Stimulated activated CD8-positive, alpha-beta memory T cell treated with anti-CD3 and anti-CD28 coated beads, Interleukin-15, amount 100 ng/mL, for 48 hours (primary cell): ENCODE measurements at regions not wholly inside any gene's neighbourhood (a gene's known extent, or its start where the extent isn't known, plus 50 kb on each side); places are given as distances from the start of the nearest gene placed in this dataset.

Experiments
- DNase-seq, 2 donors: peaks; one replicate each; pipeline ENCODE4 v3.0.0-alpha.2; 2020; ENCODE audit warnings: low read depth in 2 of 2

DNA sequence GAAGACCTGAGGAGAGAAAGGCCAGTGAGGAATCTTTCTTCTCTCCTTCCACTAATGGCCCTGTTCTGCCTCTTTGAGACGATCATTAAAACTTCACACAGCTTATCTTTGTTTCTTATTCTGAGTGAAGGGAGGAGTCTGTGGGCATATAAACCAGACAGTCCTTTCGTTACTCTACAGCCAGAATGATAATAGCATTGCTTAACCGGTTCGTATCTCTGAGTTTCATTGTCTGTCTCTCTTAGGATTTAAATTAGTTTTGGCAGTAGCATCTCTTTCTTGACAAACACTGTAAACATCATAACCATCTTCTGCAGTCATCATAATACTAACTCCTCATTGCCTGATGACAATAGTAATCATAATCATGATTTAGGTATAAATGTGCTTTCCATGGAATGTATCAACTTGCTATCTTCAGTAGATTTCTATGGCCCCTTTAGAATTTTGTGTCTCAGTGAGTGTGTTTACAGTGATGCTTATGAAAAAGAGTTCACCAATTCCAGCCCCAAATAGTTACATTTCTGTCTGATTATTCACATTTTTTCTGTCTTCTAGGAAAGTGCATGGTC lies 618.8 kb upstream of the KLF4 start:
- DNase-seq = no peak

DNA sequence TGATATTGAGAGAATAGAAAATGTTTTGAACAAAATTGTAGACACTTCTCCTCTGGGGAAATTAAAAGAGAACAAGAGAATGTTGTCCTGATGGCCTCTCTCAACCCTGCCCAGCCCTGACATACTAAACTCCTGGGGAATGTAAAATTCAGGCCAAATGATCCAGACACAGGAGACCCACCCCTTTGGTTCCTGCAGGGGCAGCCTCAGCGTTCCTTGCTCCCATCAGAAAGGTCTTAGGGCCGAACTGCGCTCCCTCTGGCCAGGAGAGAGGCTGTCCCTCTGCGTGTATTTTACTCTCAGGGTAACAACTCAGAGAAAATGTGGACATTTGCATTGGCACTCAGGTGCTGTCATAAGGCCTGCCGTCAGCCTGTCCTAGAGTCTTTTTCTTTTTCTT lies 616.3 kb upstream of the KLF4 start:
- no peak for DNase-seq

DNA sequence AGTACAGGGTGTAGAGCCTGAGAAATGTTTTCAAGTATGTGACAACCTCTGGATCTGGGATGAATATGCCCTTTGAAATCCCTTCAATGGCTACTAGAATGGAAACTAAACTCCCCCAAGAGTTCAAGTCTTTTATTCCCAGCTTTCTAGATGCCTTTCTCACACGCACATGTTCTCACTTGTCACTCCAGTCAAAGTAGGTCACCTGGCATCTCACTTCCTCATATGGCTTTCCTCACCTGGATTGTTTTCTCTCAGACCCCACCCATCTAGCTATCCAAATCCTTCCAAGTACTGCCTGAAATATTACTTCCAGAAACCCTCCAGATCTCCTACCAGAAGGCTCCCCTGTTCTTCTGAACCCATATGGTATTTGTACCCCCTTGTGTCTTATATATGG lies 615.4 kb upstream of the KLF4 start:
- DNase-seq = no peak

DNA sequence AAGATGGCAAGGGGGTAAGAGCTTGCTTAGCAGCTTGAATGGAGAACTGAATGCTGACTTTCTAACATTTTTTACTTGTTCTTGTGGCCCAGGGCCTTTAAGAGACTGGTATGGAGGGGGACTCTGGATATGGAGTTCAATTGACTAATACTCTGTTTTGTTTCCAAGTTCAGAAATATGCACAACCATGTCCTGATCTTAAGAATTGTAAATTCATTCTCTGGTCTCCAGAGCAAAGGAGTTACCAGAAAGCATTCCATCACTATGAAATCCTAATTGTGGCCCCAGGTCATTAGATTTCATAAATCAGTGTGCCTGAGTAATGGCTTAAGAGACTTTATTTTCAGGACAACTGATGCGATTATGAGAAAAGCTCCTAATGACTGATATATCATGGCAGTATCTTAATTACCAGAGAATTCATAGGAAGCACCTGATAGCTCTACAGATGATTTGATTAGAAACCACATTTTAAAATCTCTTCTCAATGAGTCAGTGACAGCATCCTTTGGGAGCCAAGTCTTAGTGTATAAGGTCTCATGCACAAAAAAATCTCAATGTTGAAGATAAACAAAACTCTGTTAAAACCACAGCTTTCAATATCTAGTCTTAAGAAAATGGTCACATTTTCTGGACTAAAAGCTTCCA lies 613.6 kb upstream of the KLF4 start:
- no peak for DNase-seq

DNA sequence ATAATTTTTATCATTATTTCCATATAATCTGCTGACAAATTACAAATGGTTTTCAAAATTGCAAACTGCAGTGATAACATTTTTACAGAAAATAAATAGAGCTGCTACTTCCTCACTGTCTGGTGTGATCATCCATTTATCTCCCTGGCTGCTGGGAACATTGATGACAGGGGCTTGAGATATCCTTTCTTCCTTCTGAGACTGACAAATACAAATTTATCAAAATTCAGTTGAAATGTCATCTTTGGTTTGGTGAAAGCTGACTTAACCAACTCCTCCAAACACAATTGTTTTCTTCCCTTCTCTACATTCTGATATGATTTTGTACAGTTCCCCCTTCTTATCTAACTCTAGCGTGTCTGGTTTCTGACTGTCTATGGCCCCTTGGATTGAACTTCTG lies 611.8 kb upstream of the KLF4 start:
- DNase-seq = no peak

DNA sequence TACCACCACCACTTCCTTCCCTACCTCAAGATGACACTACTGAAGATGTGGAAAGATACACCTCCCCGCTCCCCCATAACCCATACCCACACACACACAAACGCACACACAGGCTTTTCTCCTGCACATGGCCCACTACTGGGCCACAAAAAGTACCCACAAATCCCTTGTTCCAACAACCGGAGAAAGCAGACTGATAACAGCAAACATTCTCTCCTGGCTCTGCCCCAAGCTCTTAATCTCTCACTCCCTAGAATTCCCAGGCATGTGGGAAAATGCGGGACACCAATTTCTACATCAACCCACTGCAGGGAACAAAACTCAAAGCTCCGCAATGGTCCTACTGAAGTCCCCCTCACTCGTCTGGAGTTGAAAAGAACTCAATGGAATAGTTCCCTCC lies 611.0 kb upstream of the KLF4 start:
- DNase-seq = no peak

DNA sequence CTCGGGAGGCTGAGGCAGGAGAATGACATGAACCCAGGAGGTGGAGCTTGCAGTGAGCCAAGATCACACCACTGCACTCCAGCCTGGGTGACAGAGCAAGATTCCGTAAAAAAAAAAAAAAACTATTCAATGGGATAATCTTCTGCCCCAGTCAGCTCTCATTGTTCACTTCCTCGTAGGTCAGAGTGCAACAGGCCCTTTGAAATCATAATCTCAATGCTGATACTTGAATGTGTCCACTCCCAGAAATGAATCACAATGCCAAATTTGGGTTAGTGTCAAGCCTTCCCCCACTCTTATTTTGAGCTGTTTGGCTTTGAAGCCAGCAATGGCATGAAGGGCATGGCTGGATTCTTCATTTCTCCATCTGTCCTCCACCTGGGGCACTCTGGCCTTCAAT lies 610.3 kb upstream of the KLF4 start:
- DNase-seq = no peak

DNA sequence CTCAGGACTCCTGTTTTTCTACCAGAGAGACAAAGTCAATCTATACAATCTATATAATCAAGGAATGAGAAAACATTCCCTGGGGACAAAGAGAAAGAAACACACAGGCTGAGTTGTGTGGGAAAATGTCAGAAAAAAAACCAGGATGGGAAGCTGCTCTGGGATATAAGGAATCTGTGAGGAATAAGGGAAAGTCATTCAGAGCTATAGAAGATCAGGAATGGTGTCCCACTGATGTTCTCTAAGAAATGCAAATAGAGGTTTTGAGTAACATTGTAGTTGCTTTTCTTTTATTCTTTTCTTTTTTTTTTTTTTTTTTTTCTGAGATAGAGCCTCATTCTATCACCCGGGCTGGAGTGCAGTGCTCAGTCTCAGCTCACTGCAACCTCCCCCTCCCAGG lies 605.9 kb upstream of the KLF4 start:
- DNase-seq = no peak

DNA sequence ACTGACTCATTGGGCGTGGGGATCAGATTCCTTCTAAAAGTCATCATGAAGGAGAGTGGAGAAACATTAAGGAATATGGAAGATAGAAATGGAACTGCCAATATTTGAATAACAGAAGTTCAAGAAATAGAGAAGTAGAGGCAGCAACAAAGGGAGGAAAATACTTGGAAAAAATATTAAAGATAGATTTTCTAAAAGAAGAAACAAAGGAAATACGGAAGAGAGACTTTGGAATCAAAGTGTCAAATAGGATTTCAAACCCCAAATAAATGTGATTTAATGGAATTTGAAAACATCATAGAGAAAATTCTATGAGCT lies 605.1 kb upstream of the KLF4 start:
- no peak for DNase-seq

DNA sequence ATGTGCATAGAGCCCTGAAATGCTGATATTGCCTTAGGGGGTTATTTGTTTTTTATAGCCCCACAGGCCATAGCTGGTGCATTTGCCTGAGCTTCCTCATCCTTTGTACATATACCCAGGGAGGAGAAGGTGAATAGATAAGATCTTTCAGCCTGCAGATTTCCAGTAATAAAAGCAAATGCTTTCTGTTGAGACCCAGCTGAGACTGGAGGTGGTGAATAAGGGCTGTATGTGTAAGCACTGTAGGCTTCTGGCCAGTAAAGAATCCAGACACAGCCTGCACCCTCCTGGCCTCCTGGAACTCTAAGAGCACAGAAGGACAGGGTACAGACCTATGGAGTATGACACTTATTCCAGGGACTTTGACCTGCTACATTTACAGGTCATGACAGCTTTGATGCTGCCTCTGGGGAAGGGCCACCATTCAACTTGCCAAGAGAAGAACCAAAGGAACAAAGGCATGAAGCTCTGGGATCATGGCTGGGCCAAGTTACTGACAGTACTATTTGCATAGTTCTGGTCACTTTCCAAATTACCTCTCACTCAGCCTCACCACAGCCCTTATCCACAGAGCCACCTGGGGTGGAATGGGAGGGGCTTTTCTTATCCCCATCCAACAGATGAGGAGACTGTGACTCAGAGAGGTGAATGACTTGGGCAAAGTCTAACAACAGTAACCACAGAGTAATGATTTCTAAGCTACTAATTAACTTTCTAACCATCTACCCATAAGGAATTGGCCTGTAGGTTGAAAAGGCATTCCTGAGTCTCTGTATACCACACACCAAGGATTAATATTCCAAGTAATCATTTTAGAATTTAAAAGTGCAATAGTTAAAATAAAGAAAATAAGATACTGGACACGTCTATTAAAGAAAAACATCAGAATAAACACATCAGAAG lies 604.5 kb upstream of the KLF4 start:
- DNase-seq = no peak

DNA sequence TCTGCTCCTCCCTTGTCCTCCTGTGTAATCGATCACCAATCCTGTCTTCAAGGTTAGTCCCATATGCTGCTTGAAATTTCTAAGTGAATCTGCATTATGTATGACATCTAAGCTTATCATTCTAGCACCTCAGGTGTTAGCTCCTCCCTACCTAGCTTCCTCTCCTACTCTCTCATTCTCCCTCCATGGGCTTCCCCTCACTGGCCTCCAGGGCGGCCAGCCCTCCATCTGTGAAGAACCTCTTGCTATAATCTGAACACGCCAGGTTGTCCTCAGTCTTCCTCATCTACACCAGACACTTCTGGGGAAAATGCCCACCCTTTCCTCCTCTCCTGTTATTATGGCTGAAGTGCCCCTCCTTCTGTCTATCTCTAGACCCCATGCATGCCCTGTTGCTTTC lies 599.3 kb upstream of the KLF4 start:
- no peak for DNase-seq

DNA sequence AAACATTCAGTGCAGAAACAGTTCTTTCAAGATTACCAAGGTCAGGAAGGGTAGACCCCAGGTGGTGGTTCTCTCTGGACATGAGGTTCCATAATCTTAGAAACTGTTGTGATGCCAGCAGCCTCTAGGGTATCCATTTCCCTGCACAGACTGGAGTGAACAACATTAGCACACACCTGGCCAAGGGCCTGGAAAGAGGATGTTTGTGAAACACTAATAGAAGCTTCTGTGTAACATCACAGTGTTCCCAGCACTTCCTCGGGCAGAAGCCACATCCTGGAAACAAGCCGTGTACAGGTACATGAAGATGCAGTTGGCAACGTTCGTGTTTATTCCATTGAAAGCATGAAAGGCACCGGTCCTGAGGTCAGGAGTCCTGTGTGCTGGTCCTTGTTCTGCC lies 598.2 kb upstream of the KLF4 start:
- no peak for DNase-seq

DNA sequence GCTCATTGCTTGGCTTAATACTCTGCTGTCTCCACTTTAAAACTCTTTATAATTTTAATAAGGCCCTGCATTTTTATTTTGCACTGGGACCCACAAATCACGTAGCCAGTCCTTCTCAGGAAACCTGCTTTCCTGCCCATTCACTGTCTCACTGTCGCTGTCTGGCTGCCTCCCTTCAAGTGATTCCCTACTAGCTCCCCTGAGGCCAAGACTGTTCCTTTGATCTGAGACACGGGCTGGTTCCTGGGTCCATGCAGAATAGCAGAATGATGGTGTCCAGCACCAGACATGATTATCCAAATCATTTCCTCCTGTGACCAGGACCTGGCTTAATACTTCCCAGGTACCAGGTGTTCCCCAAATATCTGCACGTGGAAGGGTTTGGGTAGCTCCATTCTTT lies 597.1 kb upstream of the KLF4 start:
- no peak for DNase-seq

DNA sequence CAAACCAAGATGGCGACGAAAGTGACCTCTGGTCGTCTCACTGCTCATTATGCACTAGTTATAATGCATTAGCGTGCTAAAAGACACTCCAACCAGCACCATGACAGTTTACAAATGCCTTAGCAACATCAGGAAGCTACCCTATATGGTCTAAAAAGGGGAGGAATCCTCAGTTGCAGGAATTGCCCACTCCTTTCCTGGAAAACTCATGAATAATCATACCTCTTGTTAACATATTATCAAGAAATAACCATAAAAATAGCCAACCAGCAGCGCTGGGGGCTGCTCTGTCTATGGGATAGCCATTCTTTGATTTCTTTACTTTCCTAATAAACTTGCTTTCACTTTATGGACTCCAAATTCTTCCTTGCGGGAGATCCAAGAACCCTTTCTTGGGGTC lies 595.7 kb upstream of the KLF4 start:
- no peak for DNase-seq

DNA sequence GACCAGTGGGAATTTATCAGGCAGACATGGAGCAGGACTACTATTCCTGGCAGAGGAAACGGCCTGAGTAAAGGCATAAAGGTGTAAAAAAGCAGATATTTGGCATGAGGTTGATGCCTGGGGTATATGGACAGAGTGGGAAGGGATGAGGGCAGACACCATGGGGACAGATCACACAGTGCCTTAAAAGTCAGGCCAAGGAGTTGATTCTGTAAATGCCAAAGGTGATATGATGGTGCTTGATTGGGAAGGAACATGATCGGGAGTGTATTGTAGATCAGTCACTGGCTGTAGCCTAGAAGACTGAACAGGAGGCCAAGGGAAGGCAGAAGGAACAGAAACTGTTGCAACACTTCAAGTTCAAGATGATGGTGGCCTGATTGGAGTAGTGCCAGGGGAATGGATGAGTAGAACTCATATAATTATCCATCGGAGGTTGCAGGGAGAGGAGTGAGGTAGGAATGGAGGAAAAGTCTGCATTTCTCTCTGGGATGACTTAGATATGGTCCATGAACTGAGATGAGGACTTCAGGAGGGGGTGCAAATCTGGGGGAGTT lies 594.3 kb upstream of the KLF4 start:
- no peak for DNase-seq

DNA sequence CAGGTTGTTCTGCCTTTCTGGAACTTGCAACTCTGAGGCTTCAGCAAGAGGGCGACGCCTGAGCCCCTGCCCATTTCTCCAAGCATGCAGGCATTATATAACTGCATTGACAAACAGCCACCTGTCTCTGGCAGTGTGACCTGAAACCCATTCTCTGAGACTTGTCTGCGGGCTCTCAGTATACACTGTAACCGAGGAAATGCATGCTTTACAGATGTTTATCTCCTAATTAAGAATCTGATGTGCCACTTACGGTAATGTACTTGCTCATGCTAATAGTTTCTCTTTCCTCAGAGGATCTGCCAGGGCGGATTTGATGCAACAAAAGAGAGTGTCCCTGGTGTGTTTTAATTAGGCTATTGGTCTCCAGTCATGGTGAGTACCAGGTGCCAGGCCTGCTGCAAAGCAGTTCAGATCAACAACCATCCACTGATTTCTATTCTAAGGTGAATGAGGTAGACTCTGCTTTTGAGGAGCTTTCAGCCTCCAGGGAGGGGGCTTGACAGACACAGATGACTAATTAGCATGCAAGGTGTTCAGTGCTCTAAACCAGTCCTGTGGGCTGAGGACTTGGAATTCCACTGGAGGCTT lies 593.7 kb upstream of the KLF4 start:
- no peak for DNase-seq

DNA sequence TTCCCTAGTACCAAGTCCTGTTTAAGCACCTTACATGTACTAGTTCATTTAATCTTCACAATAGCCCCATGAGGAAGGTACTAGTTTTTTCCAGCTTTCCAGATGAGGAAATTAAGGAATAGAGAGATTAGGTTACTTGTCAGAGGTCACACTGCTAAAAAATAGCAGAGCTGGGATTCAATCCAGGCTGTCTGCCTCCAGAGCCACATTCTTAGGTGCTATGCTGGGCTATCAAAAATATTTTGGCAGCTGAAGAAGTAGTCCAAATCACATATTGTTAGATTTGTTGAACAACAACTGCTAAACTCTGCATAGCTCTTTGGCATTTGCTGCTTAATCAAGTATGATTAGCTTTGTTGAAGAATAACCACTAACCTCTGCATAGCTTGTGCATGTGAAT lies 591.5 kb upstream of the KLF4 start:
- no peak for DNase-seq

DNA sequence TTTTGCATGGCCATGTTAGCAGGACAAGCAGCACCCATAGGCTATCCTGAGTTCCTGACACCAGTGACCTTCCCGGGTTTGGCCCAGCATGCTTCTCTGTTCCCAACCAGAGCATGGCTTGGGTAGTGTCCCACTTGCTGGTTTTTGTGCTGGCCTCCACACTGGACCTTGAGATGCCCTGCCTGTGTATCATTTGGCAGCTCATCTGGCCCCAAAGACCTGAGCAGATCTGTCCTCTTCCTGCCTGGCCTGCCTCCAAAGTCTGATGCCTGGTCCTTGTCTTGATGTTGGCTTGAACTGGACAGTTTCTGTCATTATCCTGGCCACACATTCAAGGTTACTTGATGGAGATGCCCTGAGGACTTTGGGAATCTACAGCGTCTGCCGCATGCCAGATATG lies 590.7 kb upstream of the KLF4 start:
- DNase-seq = no peak

DNA sequence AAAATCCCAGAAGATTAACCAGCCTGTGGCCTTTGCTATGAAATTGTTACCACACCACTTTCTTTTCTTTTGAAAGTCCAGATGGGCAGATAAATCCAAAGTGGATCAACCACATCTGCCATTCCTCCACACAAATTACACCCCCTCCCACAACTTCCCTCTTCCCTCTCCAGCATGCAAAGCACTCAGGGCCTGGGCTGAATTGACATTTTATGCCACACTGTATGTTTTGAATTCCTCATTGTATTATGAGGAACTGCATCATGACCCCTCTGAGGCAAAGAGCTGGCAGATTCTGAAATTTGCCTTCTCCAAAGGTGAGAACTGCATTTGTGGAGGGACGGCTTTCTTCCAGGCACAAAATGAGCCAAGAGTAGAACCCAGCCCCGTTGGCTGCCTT lies 589.2 kb upstream of the KLF4 start:
- no peak for DNase-seq

DNA sequence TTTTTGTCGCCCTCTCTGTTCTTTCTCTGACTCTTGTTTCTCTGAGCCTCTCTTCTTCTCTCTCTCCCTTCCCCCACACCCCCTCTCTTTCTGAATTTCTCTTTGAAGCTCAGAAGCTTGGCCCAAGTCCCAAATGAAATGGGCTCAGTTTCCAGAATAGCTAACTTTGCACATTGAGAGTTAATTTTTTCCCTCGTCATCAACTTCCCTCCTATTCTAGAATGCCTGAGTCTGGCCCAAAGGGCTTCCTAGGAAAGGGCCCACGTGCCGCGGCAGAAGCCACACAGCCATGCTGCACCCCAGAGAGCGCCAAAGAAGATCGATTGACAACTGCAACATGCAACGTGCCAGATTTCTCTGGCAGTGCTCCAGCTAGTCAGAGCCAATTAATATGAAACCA lies 588.8 kb upstream of the KLF4 start:
- no peak for DNase-seq

DNA sequence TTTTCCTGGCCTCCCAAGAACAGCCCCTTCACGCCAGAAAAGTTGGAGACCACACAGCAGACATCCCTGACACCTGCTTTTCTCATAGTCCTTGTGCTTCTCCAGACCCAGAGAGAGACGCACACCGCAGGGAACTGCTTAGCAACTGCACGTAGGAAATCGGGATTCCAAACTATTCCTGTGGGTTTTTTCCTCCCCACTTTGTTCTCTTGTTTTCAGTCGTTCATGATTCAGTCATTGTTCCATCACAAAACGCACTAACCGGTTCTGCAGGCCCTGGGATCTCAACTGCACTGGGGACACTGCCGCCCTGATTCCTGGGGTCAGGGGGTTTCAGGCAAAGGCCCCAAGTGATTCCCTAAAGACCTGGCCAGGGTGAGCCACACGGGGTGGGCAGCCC lies 588.0 kb upstream of the KLF4 start:
- DNase-seq = no peak

DNA sequence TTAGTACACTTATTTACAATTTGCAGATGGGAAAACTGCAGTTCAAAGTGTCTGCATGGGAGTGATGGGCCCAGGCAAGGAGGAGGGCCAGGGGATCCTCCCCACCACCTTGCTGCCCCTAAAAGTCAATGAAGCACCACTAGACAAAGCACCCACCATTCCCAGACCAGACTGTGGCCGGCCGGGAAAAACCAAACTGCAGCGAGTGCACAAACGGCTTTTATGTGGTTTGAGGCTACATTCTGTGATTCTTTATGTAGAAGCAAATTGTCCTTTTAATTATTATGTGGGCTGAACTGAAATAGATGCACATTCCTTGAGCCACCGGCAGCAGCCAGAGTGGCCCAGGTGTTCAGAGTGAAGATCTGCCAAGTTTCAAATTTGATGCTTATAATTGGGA lies 585.3 kb upstream of the KLF4 start:
- no peak for DNase-seq

DNA sequence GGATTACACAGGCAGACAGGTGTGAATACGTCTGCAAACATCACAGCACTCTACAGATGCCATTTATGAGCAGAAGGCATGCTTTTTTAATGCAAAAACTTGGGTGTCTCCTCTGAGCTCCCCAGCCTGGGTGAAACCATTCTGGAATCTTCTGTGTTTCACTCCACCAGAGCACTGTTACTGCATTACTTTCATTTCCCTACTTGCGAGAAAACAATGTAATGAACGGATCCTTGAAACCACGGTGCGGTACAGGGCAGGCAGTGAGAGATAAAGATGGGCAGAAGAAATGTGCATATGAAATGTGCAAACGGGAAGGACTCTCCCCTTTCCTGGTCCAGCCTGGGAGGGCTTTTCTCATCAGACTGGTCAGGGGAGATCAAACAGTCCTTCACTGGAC lies 584.3 kb upstream of the KLF4 start:
- no peak for DNase-seq
